ENCODE measurements at regions not wholly inside any gene's neighbourhood (a gene's known extent, or its start where the extent isn't known, plus 50 kb on each side); places are given as distances from the start of the nearest gene placed in this dataset.
"Not testable (repeated sequence)": the region's sequence is repeated elsewhere in the genome, so short reads cannot be mapped to it uniquely, and the experiment has no call there.

DNA sequence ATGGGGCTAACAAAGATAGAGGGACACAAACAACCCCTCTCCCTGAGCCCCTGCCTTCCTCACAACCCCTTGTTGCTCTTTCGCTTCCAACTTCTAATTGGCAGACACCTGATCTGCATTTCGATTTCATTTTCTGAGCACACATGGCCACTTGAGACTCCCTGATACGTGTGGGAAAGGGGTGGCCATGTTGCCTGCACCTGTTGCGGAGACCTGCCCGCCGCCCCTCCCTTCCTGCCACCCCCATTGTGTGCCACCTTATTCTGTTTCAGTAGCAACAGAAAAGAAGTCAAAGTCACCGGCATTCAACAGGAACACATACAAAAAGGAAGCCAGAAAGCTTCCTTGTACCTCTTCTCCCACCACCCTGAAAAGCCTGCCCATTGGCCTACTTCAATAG is 254.7 kb upstream of the SOX9 start:
- Histone ChIP-seq H3K36me3 (no peaks in the 10 kb centered on the region), H3K9me3 (no peaks in the 10 kb centered on the region), H3K4me1 (no peaks in the 10 kb centered on the region), H3K4me3 (no peak overlapping the region), H3K27me3 (no peaks in the 10 kb centered on the region), H3K27ac (no peak overlapping the region)
- TF ChIP-seq CTCF (IDR thresholded peaks at IDR 0.05) = no peak
- DNase-seq = no peak
- intact Hi-C loops (cut with DNase I; ENCODE audit: low total_unique reads) = no loop called here

DNA sequence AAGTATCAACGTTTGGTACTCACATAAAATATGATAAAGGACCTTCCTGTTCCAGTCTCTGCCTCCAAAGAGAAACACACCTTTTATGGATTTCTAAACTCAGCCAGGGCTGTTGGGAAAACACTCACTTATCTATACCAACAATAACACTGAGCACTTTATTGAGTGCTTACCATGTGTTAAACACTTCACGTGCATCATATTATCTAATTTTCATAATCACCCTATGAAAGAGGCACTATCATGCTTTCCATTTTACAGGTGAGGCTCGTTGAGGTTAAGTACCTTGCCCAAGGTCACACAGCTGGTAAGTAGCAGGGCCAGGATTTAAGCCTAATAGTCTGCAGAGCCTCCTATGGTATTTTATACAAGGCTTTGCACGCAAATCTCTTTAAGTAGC is 251.5 kb upstream of the SOX9 start:
- Histone ChIP-seq H3K27ac (no peak overlapping the region), H3K36me3 (no peaks in the 10 kb centered on the region), H3K4me3 (no peak overlapping the region), H3K4me1 (no peaks in the 10 kb centered on the region), H3K9me3 (no peaks in the 10 kb centered on the region), H3K27me3 (no peaks in the 10 kb centered on the region)
- TF ChIP-seq CTCF (IDR thresholded peaks at IDR 0.05) = no peak
- DNase-seq = no peak
- intact Hi-C loops (cut with DNase I; ENCODE audit: low total_unique reads) = no loop called here

- Histone ChIP-seq H3K27me3 (no peaks in the 10 kb centered on the region), H3K4me1 (no peaks in the 10 kb centered on the region), H3K36me3 (no peaks in the 10 kb centered on the region), H3K27ac (no peak overlapping the region), H3K9me3 (no peaks in the 10 kb centered on the region), H3K4me3 (no peak overlapping the region)
- no peak for DNase-seq
- TF ChIP-seq CTCF (IDR thresholded peaks at IDR 0.05) = no peak
- intact Hi-C loops (cut with DNase I; ENCODE audit: low total_unique reads) = no loop called here
These were observed 250.8 kb upstream of the SOX9 start for GRCh38 chr17:71869841-71870545.

- H3K27ac ChIP-seq = no peak overlapping the region
- no peak for DNase-seq
- H3K4me3 ChIP-seq = no peak overlapping the region
- no peaks in the 10 kb centered on the region for H3K4me1 ChIP-seq
- no peaks in the 10 kb centered on the region for H3K36me3 ChIP-seq
- no peaks in the 10 kb centered on the region for H3K27me3 ChIP-seq
- H3K9me3 ChIP-seq = no peaks in the 10 kb centered on the region
- intact Hi-C loops (cut with DNase I; ENCODE audit: low total_unique reads) = no loop called here
- TF ChIP-seq CTCF (IDR thresholded peaks at IDR 0.05) = no peak
These were observed 250.3 kb upstream of the SOX9 start for GRCh38 chr17:71870546-71870862.

- intact Hi-C loops (cut with DNase I; ENCODE audit: low total_unique reads) = no loop called here
- no peak for DNase-seq
These were observed 247.9 kb upstream of the SOX9 start for GRCh38 chr17:71872843-71873485.

DNA sequence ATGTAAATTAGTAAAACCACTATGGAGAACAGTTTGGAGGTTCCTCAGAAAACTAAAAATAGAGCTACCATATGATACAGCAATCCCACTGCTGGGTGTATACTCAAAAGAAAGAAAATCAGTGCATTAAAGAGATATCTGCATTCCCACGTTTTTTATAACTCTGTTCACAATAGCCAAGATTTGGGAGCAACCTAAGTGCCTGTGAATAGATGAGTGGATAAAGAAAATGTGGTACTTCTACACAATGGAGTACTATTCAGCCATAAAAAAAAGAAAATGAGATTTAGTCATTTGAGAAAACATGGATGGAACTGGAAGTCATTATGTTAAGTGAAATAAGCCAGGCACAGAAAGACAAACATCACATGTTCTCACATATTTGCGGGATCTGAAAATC is 246.0 kb upstream of the SOX9 start:
- H3K4me1 ChIP-seq; H3K4me3 ChIP-seq; DNase-seq; H3K36me3 ChIP-seq; H3K27ac ChIP-seq; intact Hi-C loops (cut with DNase I; ENCODE audit: low total_unique reads); H3K27me3 ChIP-seq; H3K9me3 ChIP-seq: not testable (repeated sequence)

More at GRCh38 chr17:71872843-71873485, 247.9 kb upstream of the SOX9 start:
- Histone ChIP-seq H3K27me3 (no peaks in the 10 kb centered on the region), H3K9me3 (no peaks in the 10 kb centered on the region), H3K4me1 (no peaks in the 10 kb centered on the region), H3K4me3 (no peak overlapping the region), H3K36me3 (no peaks in the 10 kb centered on the region), H3K27ac (no peak overlapping the region)
- no peak for TF ChIP-seq CTCF (IDR thresholded peaks at IDR 0.05)

All from tibial artery (tissue), 4 donors.